HG03469 (cell line): ENCODE measurements at regions not wholly inside any gene's neighbourhood (a gene's known extent, or its start where the extent isn't known, plus 50 kb on each side); places are given as distances from the start of the nearest gene placed in this dataset.
A peak's percentile ranks its signal among the peaks of the same experiment; 100 is the strongest.
"Not testable (repeated sequence)": the region's sequence is repeated elsewhere in the genome, so short reads cannot be mapped to it uniquely, and the experiment has no call there.

Experiments
- ATAC-seq: cut with Tn5 transposase; IDR thresholded peaks from one replicate; pipeline ENCODE4 v1.9.1; 2021; ENCODE audit warnings: mild to moderate bottlenecking, moderate library complexity, moderate number of reproducible peaks; ENCODE audit not compliant: unreplicated experiment

DNA sequence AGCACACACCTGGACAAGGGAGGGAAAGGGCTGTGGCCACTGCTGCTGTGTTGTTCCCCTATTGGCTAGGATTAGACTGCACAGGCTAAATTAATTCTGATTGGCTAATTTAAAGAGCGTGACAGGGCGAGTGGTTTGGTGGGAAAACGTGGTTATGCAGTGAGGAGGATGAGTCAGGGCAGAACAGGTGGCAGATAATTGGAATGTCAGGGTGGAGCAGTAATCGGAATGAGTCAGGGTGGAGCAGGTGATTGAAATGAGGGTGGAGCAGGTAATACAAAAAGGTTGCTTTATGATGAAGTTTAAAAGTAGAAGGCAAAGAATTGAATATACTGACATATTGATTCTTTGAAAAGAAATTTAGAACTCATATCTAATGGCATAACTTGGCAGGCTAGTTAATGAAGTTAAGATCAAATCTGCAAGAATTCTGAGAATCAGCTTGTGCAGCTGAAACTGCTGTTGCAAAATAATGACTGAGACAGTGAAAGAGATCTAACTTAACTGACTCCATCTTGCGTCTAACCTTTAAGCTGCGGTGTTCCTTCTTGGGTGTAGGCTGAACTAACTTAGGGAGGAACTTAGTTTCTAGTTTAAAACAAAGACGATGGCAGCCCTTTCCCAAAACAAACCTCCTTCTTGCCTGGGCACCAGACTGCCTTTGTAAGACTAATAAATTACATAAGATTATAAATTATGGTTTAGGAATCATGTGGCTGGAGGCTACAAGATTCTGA is 174.3 kb downstream of the UTP18 start:
- ATAC-seq, result no peak

DNA sequence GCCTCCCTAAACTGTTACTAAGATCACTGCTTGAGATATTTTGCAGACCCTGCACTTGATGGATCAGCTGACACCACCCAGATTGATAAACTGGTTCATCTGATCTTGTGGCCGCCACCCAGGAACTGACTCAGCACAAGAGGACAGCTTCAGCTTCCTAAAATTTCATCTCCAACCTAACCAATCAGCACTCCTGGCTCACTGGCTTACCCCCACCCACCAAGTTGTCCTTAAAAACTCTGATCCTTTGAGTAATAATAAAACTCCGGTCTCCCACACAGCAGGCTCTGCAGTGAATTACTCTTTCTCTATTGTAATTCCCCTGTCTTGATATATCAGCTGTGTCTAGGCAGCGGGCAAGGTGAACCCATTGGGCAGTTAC is 174.8 kb downstream of the UTP18 start:
- ATAC-seq, result no peak

DNA sequence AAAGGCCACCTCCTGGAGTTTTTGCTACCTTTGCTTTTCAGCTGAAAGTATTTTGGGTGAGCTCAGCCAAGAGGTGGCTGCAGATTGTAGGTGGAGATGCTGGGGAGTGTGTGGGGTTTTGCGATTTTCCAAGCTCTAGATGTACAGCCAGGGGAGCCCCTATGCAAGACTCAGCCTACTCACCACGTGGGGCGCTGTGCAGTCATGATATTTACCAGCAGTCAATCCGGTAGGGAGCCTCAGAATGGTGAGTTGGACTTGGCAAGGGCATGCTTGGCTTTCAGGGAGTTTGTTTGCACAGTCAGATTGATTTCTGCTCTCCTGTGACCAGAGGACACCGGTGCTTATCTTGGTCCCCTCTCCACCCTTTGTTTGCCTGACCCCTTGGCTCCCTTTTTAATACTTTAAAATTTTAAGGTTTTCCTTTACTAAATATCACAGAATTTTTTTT is 175.3 kb downstream of the UTP18 start:
- ATAC-seq, result no peak

DNA sequence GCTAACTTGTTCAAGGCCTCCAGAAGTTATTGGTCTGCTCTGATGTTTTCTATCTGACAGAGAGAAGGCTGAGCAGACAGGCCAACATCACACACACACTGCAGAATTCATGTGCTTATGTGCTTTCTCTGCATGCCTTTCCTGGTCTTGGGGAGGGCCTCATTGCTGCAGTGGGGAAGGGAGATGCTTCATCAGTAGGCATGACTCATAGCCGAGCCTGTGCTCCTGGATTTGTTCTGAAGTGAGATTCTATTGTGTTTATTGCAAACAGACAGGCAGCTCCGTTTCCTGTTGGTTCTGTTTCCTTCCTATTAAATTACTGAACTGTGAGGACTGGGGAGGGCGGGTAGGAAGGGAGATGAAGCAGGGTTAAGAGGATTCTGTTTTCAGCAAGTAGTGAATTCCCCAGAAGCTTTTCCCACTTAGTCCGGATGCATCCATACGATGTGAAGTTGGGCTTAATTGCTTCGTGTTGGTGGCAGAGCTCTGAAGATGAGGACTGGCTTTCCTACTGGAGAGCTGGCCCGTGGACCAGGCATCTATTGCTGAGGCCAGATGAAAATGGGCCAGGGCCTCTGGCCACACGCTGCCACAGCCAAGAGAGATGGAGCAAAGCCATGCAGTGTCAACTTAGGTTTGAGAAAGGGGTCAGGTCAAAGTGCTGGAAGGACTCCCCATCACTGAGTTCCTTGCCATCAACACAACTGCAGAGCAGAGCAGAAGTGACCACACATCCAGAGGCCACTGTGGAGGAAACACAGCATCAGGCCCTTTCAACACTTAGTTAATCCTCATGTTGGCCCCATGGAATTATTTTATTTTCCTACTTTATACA is 179.3 kb downstream of the UTP18 start:
- no peak for ATAC-seq

DNA sequence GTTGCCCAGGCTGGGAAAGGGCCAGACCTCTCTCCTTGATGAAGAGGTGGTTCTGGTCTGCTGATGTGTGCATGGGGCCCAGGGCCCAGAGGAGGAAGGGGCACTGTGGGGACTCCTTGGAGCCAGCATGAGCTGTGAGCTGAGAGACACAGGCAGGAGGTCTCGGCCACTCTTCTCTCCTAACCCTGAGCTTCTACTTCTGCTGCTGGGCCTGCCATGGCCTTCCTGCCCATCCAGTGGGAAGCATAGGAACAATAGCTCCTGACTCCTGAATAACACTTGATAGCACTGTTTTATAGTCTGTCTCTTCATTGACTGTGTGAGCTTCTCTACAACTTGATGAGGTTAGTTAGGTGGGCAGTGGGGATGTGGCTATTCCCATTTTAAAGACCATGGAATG is 181.1 kb downstream of the UTP18 start:
- no peak for ATAC-seq

DNA sequence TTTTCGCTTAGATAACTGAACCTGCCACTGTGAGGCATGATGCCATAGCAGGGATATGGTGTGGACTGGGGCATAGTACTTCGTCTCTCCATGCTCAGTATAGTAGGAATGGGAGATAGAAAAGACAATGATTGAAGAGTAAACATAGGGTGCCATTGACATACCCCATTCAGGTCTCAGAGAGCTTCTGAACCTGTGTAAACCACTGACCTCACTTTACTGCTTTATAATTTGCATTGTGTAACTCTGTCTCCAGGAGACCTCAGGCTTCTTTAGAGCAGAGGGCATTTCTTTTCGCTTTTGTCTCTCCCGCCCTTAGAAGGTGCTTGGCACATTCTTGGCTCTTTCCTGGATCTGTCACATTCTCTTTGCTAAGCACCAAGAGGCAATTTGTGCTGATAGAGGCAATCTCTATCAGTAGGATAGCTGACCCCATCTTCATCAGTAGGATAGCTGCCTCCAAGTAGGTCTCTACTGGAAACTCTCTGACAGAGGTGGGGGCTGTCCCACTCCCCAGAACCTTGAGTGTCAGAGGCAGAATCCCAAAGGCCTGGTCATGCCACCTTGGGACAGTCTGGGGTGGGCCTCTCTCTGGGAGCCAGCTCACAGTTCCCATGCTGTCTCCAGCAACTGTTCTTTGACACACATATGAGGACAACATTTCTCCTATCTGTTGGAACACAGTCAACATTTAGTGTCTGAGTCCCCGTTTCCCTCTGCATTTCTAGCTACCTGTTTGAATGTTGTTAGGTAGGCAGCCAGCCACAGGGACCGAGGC is 181.9 kb downstream of the UTP18 start:
- ATAC-seq, result no peak

DNA sequence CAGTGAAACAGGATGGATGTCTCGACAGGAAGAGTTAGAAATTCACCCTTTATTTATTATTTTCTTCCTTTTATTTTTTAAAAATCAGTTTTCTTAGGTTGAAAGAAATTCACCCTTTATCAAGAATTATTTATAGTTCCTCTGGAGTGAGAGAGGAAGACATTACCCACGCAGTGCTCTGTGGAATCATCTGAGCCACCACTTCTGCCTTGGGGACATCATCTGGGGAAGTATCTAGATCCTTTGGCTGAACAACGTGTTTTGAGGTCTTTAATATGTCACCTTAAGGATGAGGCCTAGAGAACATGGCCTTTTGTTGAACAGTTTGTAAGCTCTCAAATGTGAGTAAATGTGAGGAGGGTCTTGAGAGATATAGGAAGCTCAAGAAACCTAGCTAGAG is 183.3 kb downstream of the UTP18 start:
- no peak for ATAC-seq

DNA sequence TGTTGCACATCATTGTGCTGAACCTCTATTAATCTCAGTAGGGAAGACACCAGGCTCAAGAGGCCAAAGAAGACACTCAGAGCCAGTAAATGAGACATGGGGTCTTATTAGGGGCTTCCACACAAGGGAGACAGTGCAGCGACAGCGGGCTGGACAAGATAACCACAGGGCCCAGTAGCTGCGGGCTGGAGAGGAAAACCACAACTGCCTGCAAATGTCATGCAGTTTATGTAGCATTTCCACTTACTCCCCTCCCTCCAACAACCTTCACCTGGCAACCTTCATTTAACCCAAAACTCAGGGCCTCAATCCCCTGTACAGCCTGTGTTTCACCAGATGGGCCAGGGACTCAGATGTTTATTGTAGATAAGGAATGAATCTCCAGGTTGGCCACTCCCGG is 185.6 kb downstream of the UTP18 start:
- ATAC-seq, result no peak

DNA sequence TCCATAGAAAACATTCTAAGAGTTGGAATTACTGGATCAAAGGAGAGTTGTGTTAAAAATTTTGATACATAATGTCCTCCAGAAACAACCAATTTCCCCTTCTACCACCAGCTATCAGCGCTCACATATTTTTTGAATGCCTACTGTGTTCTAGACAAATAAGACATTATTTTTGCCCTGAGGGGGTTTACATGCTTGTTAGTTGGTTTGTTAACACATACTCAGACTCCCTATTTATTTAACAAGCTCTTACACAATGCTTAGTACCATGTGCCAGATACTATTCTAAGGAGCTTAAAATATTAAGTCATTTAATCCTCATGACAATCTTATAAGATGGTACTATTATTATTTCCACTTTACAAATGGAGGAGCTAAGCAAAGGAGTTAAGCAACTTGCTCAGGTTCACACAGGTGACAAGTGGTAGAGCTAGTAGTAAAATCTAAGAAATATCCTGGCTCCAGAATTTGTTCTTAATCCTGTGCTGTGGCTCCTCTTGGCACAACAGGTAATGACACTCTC is 194.2 kb downstream of the UTP18 start:
- ATAC-seq, result no peak

DNA sequence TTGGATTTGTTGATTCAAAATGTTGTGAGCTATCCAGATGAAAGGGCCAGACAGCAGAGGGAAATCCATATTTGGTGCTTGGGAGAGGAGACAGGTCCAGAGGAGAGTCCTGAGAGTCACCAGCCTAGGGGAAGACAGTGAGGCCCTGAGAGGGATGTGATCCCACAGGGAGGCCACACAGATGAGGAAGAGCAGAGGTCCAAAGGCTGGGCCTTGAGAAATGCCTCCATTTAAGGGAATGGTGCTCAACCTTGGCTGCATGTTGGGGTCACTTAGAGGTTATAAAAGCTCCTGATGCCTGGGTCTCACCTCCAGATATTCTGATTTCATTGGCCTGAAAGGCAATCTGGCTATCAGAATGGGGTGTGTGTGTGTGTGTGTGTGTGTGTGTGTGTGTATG is 194.9 kb downstream of the UTP18 start:
- ATAC-seq, result no peak

DNA sequence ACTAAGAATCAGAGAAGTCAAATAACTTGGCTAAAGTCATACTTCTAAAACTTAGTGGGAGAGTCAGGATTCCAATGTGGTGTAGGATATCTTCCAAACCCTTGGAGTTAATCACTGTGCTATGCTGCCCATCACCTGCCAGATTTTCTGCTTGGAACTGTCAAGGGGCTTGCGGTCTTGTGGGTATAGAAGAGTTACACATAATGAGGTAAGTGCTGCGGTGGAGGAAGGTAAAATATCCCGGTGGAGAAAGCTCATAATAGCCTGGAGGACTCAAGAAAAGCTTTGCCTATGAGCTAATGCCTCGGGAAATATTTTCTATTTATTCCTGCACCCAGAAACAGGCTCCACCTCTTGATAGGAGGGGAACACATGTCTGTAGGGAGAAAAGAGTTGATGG is 195.6 kb downstream of the UTP18 start:
- ATAC-seq, result no peak

DNA sequence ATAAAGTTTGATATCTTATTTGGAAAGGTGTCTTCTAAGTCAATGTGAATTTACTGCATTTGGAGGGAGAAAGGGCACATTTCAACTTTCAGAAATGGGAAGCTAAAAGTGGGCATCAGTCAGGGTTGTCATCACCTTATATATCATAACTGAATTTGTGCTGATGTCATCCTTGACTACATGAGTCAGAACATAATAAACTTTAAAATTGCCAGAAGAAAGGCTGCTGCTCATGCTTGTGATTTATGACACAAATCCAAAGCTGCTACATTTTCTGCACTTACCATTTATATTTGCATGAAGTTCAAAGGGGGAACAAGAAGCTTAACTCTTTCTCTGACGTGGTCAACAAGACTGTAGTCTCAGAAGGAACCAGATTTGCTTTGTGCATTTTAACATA is 196.6 kb downstream of the UTP18 start:
- no peak for ATAC-seq

DNA sequence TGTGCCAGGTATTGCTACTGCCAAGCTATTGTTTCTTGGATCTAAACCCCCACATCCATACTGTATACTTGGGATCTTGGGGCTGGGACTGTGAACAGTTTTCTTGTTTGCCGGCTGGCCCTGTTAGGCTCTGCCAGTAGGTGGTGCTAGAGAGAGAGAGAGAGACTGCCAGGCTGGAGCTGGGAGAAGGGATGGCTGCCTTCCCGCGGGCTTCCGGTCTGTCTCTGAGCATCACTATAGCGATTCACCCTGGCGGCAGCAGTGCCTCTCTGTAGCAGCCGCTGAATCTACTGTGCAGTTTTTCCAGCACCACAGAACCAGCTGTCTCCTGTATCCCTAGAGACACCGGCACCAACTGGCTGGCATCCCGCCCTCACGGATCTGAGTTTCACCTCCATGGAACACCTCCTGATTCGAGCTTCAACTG is 201.2 kb downstream of the UTP18 start:
- ATAC-seq, result peak; percentile 74

DNA sequence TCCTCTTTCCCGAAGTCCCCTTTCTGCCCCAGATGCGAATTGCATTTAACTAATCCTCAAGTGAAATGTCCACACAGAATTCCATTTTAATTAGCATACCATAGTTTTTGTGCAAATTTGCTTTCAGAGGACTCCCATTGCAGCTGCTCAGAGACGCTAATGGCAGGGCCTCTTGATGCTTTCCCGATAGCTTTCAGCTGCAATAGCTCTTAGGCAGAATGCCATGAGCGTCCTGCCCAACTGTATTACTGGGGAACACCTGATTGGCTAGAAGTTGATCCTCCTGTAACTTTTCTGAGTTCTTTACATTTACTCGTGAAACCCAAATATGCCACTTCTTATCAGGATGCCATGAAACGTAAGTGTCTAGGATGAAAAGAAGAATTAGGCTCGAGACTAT is 203.0 kb downstream of the UTP18 start:
- no peak for ATAC-seq

DNA sequence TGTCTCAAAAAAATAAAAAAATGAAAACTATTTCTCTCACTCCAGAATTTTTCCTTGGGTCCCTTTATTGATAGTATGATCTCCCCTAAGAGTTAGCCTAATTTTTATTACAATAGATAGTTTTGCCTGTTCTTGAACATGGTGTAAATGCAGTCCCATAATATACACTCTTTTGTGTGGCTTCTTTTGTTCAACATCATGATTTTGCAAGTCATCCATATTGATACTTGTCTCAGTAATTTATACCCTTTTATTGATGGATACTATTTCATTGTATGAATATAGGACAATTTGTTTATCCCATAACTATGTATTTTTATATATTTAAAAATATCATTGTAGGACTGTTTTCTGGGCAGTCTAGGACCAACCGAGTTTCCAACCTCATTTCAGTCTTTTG is 207.0 kb downstream of the UTP18 start:
- no peak for ATAC-seq

DNA sequence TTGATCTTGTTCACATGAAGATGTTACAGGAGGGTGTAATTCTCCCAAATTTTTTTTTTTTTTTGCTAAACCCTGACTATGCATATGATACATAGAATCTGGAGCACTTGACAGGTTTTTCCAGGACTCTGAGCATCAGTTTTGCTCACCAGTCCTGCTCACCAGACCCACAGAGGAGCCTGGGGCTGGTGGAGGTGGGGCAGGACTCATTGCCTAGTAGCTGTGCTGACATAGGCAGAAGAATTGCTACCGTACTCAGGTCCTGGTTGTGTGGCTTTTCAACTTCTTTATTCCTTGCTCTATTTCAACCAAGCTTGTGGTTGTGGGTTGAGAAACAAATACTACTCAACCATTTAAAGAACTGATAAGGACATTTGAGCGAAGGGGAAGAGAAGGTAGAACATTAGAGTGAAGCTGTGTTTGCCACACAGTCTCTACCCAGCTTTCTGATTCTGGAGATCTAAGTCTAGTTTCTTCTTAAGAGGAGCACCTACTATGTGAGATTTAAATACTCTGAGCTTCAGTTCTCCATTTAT is 212.4 kb downstream of the UTP18 start:
- ATAC-seq, result no peak

DNA sequence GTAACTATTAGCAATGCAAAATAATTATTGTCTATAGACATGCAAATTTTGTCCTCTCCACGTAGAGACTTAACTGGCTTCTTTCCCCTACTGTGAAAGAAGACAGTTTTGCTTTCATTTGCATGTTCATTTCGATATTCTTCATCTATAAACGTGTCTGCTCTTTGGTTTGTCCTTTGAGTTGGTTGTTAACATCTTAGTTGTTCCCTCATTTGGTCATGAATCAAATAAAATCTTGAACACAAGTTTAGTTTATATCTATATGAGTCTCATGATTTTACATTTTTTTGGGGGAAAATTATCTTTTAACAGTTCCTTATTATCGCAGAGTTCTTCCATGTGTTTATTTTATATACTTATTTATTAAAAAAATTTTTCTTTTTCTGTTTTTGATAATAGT is 214.4 kb downstream of the UTP18 start:
- no peak for ATAC-seq

DNA sequence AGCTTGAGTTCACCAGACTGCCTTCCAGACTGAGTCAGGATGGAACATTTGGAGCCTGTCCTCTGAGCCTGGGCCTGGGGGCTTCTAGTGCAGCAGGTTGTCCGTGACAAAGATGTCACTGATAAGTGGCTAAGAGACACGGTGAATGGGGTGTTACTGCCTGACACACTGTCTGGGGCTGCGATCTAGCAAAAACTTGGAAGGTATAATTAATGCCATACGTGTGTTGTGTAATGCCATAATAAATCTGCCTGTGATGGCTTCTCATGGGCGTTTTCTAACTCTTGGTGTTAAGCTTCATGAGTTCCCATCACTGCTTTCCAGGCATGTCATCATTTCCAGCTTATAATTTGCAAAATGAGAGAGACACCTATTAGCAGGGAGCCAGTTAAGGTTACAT is 215.4 kb downstream of the UTP18 start:
- ATAC-seq, result no peak

DNA sequence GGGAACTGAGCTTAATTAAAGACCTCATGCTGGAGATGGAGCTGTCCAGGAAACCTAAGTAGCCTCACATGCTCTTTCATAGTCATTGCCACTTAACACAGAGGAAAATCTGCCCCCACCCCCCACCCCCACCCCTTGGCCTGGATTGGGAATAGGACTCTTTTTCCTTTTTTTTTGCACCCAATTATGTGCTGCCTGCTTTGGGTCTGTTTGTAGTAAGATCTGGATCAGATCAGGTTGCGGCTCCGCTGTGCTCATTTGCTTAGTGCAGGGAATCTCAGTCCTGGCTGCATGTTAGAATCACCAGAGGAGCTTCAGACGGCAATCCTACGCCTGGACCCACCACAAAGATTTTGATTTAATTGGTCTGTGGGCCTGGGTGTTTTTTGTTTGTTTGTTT is 219.0 kb downstream of the UTP18 start:
- ATAC-seq, result no peak

DNA sequence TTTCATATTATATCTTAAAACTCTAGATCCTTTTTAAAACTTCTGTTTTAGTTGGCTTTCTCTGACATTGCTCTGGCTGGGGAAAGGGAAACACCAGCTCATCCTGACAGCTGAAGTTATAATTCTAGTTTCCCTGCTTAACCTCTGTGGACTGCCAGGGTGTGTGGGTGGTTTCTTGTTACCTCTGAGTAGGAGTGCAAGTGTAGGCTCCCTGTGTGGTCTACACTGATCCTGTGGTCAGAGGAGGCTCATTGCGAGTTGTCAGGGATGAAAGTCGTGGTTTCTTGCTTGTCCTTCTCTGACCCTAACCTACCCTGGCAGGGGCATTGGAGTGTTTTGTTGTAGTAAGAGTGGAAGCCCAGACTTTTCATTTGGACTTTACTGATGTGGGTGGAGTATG is 221.0 kb downstream of the UTP18 start:
- no peak for ATAC-seq

DNA sequence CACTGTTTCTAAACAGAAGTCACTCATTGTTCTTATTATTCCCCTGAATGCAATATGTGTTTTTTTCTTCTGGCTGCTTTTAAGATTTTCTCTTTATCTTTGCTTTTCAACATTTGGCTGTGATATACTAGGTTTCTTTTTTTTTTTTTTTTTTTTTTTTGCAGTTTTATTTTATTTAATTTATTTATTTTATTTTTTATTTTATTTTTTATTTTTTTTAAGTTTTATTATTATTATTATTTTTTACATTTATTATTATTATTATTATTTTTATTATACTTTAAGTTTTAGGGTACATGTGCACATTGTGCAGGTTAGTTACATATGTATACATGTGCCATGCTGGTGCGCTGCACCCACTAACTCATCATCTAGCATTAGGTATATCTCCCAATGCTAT is 221.9 kb downstream of the UTP18 start:
- not testable (repeated sequence) for ATAC-seq
